ENCODE measurements at regions not wholly inside any gene's neighbourhood (a gene's known extent, or its start where the extent isn't known, plus 50 kb on each side); places are given as distances from the start of the nearest gene placed in this dataset.
"Not testable (repeated sequence)": the region's sequence is repeated elsewhere in the genome, so short reads cannot be mapped to it uniquely, and the experiment has no call there.

DNA sequence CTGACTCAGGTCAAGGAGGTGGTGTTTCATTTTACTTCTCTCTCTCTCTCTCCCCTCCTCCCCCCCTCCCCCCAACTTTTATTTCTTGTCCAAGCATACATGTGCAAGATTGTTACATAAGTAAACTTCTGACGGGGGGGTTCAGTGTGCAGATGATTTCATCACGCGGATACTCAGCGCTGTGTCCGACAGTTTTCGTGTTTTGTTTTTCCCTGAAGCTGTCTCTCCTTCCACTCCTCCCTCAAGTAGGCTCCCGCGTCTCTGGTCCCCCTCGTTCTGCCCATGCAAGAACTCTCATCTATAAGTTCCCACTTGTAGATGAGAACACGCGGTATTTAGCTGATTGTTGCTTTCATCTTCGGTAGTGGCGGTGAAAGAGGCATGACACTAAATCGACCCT, 111.0 kb upstream of the ANKRD30BL start:
- no peak overlapping the region for H3K27ac ChIP-seq (ENCODE audit: low read length)
- H3K4me3 ChIP-seq (ENCODE audit: low read length), result no peak overlapping the region
- H3K27me3 ChIP-seq (ENCODE audit: control insufficient read depth, insufficient read depth, low read length), result no peaks in the 10 kb centered on the region
- no peak for DNase-seq (ENCODE audit: low read depth, low spot score)
- WGBS (ENCODE audit: insufficient coverage, insufficient read length), result no CpG with 5 or more reads among the region's 14 CpGs
- no peaks in the 10 kb centered on the region for H3K4me1 ChIP-seq (ENCODE audit: control insufficient read depth, insufficient read depth, low read length)
- no peaks in the 10 kb centered on the region for H3K9me3 ChIP-seq (ENCODE audit: control insufficient read depth, insufficient read depth, low read length)
- no peaks in the 10 kb centered on the region for H3K36me3 ChIP-seq (ENCODE audit: control insufficient read depth, insufficient read depth, low read length)

DNA sequence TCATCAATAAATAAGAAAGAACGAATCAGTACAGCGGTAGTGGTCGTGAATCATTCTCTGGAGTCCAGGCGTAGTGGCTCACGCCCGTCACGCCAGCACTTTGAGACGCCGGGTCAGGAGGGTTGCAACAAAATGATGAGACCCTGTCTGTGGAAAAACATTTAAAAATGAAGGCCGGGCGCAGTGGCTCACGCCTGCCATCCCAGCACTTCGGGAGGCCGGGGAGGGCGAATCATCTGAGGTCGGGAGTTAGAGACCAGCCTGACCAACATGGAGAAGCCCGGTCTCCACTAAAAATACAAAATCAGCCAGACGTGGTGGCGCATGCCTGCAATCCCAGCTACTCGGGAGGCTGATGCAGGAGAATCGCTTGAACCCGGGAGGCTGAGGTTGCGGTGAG, 111.8 kb upstream of the ANKRD30BL start:
- H3K9me3 ChIP-seq (ENCODE audit: control insufficient read depth, insufficient read depth, low read length); H3K4me1 ChIP-seq (ENCODE audit: control insufficient read depth, insufficient read depth, low read length); H3K36me3 ChIP-seq (ENCODE audit: control insufficient read depth, insufficient read depth, low read length); H3K4me3 ChIP-seq (ENCODE audit: low read length); H3K27ac ChIP-seq (ENCODE audit: low read length); DNase-seq (ENCODE audit: low read depth, low spot score); H3K27me3 ChIP-seq (ENCODE audit: control insufficient read depth, insufficient read depth, low read length): not testable (repeated sequence)
- WGBS (ENCODE audit: insufficient coverage, insufficient read length), result no CpG with 5 or more reads among the region's 23 CpGs

DNA sequence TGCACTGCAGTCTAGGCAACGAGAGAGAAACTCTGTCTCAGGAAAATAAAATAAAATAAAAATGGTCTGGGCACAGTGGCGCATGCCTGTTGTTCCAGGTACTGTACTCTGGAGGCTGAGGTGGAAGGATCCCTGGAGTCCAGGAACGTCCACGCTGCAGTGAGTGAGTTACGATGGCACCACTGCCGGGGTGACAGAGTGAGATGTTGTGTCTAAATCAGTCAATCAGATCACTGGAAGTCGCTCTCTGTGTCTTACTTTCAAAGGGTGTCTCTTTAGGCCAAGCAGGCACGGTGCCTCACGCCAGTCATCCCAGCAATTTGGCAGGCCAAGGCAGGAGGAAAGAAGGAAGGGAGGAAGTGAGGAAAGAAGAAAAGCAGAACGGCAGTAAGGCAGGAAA, 112.2 kb upstream of the ANKRD30BL start:
- Histone ChIP-seq H3K27ac (ENCODE audit: low read length) (no peak overlapping the region), H3K4me3 (ENCODE audit: low read length) (no peak overlapping the region), H3K36me3 (ENCODE audit: control insufficient read depth, insufficient read depth, low read length) (no peaks in the 10 kb centered on the region), H3K9me3 (ENCODE audit: control insufficient read depth, insufficient read depth, low read length) (no peaks in the 10 kb centered on the region), H3K4me1 (ENCODE audit: control insufficient read depth, insufficient read depth, low read length) (no peaks in the 10 kb centered on the region), H3K27me3 (ENCODE audit: control insufficient read depth, insufficient read depth, low read length) (no peaks in the 10 kb centered on the region)
- no CpG with 5 or more reads among the region's 10 CpGs for WGBS (ENCODE audit: insufficient coverage, insufficient read length)
- no peak for DNase-seq (ENCODE audit: low read depth, low spot score)

GRCh38 chr2:132275396-132275795, 113.6 kb upstream of the ANKRD30BL start:
- no peaks in the 10 kb centered on the region; the same call in 1 of the 2 replicates for H3K4me1 ChIP-seq (ENCODE audit: control insufficient read depth, insufficient read depth, low read length)
- no peaks in the 10 kb centered on the region for H3K36me3 ChIP-seq (ENCODE audit: control insufficient read depth, insufficient read depth, low read length)
- H3K27ac ChIP-seq (ENCODE audit: low read length), result no peak overlapping the region
- no peak for DNase-seq (ENCODE audit: low read depth, low spot score)
- H3K27me3 ChIP-seq (ENCODE audit: control insufficient read depth, insufficient read depth, low read length), result no peaks in the 10 kb centered on the region
- no CpG with 5 or more reads among the region's 17 CpGs for WGBS (ENCODE audit: insufficient coverage, insufficient read length)
- no peak overlapping the region for H3K4me3 ChIP-seq (ENCODE audit: low read length)
- no peaks in the 10 kb centered on the region for H3K9me3 ChIP-seq (ENCODE audit: control insufficient read depth, insufficient read depth, low read length)

DNA sequence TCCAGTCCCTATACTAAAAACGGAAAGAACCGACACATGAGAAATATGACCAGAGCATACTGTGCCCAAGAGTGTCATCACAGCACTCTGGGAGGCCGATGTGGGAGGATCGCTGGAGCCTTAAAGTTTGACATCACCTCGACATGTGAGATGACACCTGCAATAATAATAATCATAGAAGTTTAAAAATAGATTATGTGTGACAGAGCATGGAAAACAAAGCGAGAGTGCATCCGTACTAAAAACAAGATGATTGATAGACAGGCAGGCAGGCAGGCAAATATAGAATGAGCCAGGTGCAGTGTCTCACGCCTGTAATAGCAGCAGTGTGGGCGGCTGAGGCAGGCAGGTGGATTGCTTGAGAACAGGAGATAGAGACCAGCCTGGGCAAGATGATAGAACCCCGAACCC, 114.8 kb upstream of the ANKRD30BL start:
- Histone ChIP-seq H3K9me3 (ENCODE audit: control insufficient read depth, insufficient read depth, low read length) (no peaks in the 10 kb centered on the region), H3K36me3 (ENCODE audit: control insufficient read depth, insufficient read depth, low read length) (no peaks in the 10 kb centered on the region), H3K27ac (ENCODE audit: low read length) (no peak overlapping the region), H3K4me1 (ENCODE audit: control insufficient read depth, insufficient read depth, low read length) (no peaks in the 10 kb centered on the region; the same call in 1 of the 2 replicates), H3K27me3 (ENCODE audit: control insufficient read depth, insufficient read depth, low read length) (no peaks in the 10 kb centered on the region), H3K4me3 (ENCODE audit: low read length) (no peak overlapping the region)
- WGBS (ENCODE audit: insufficient coverage, insufficient read length), result no CpG with 5 or more reads among the region's 10 CpGs
- DNase-seq (ENCODE audit: low read depth, low spot score), result no peak

DNA sequence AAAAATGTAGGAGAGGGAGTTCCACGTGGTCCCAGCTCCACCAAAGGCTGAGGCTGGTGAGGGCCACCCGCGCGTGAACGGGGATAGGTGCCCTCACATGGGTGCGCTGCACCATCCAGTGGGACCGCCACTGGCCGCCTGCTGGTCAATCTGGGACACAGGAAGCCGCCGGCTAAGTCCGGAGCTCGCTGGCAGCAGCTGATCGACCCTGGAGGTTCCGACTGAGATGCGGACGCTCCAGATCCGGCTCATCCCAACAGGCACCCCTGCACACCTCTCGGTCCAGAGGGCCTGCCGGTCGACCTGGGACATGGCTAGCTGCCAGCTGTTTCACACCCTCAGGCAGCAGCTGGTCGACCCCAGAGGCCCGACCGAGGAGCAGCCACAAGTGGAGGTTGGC, 116.5 kb upstream of the ANKRD30BL start:
- Histone ChIP-seq H3K27me3 (ENCODE audit: control insufficient read depth, insufficient read depth, low read length) (no peaks in the 10 kb centered on the region), H3K4me3 (ENCODE audit: low read length) (no peak overlapping the region), H3K4me1 (ENCODE audit: control insufficient read depth, insufficient read depth, low read length) (no peaks in the 10 kb centered on the region; the same call in 1 of the 2 replicates), H3K9me3 (ENCODE audit: control insufficient read depth, insufficient read depth, low read length) (no peaks in the 10 kb centered on the region), H3K36me3 (ENCODE audit: control insufficient read depth, insufficient read depth, low read length) (no peaks in the 10 kb centered on the region), H3K27ac (ENCODE audit: low read length) (no peak overlapping the region)
- no peak for DNase-seq (ENCODE audit: low read depth, low spot score)
- WGBS (ENCODE audit: insufficient coverage, insufficient read length), result no CpG with 5 or more reads among the region's 23 CpGs

DNA sequence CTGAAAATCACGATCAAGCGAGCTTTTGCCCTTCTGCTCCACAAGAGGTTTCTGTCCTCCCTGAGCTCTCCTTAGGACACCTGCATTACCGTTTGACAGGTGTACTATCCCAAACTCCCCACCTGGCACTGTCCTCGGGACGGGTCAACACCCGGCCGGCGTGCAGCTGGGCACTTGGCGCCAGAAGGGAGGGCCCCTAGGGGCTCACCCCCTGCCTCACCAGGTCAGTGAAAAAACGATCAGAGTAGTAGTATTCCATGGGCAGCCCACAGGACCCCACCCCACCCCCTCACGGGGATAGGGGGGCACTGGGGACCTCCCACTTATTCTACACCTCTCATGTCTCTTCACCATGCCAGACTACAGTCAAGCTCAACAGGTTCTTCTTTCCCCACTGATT, 117.6 kb upstream of the ANKRD30BL start:
- no CpG with 5 or more reads among the region's 11 CpGs for WGBS (ENCODE audit: insufficient coverage, insufficient read length)
- no peaks in the 10 kb centered on the region for H3K9me3 ChIP-seq (ENCODE audit: control insufficient read depth, insufficient read depth, low read length)
- no peaks in the 10 kb centered on the region; the same call in 1 of the 2 replicates for H3K4me1 ChIP-seq (ENCODE audit: control insufficient read depth, insufficient read depth, low read length)
- H3K27me3 ChIP-seq (ENCODE audit: control insufficient read depth, insufficient read depth, low read length), result no peaks in the 10 kb centered on the region
- no peak for DNase-seq (ENCODE audit: low read depth, low spot score)
- H3K4me3 ChIP-seq (ENCODE audit: low read length), result no peak overlapping the region
- no peaks in the 10 kb centered on the region for H3K36me3 ChIP-seq (ENCODE audit: control insufficient read depth, insufficient read depth, low read length)
- H3K27ac ChIP-seq (ENCODE audit: low read length), result no peak overlapping the region

GRCh38 chr2:132279930-132280615, 118.3 kb upstream of the ANKRD30BL start:
- Histone ChIP-seq H3K27ac (ENCODE audit: low read length) (no peak overlapping the region), H3K9me3 (ENCODE audit: control insufficient read depth, insufficient read depth, low read length) (no peaks in the 10 kb centered on the region), H3K4me1 (ENCODE audit: control insufficient read depth, insufficient read depth, low read length) (no peaks in the 10 kb centered on the region; the same call in 1 of the 2 replicates), H3K36me3 (ENCODE audit: control insufficient read depth, insufficient read depth, low read length) (no peaks in the 10 kb centered on the region), H3K27me3 (ENCODE audit: control insufficient read depth, insufficient read depth, low read length) (no peaks in the 10 kb centered on the region), H3K4me3 (ENCODE audit: low read length) (no peak overlapping the region)
- DNase-seq (ENCODE audit: low read depth, low spot score), result no peak
- no CpG with 5 or more reads among the region's 31 CpGs for WGBS (ENCODE audit: insufficient coverage, insufficient read length)

GRCh38 chr2:132280912-132281311, 119.2 kb upstream of the ANKRD30BL start:
- H3K36me3 ChIP-seq (ENCODE audit: control insufficient read depth, insufficient read depth, low read length), result no peaks in the 10 kb centered on the region
- no peak overlapping the region for H3K27ac ChIP-seq (ENCODE audit: low read length)
- H3K4me1 ChIP-seq (ENCODE audit: control insufficient read depth, insufficient read depth, low read length), result no peaks in the 10 kb centered on the region; the same call in 1 of the 2 replicates
- no peak overlapping the region for H3K4me3 ChIP-seq (ENCODE audit: low read length)
- no peaks in the 10 kb centered on the region for H3K27me3 ChIP-seq (ENCODE audit: control insufficient read depth, insufficient read depth, low read length)
- WGBS (ENCODE audit: insufficient coverage, insufficient read length), result no CpG with 5 or more reads among the region's 12 CpGs
- no peaks in the 10 kb centered on the region for H3K9me3 ChIP-seq (ENCODE audit: control insufficient read depth, insufficient read depth, low read length)
- DNase-seq (ENCODE audit: low read depth, low spot score), result no peak

DNA sequence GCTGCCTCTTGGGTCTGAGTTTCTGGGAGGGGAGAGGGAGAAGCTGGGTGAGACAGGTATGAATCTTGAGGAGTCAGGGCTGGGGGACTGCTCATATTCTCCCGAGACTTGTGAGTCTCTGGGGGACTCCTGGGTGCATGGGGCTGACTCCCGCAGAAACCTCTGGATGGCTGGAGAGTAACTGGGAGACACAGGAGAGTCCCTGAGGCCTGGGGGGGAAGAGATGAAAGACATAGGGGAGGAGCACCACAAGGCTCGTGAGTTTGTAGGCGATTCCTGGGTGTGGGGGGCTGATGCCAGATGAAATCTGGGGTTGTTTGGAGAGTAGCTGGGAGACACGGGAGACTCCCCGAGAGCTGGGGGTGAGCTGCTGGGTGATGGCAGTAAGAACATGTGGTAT, 120.4 kb upstream of the ANKRD30BL start:
- not testable (repeated sequence) for H3K4me3 ChIP-seq (ENCODE audit: low read length); DNase-seq (ENCODE audit: low read depth, low spot score); H3K27ac ChIP-seq (ENCODE audit: low read length); H3K36me3 ChIP-seq (ENCODE audit: control insufficient read depth, insufficient read depth, low read length); H3K4me1 ChIP-seq (ENCODE audit: control insufficient read depth, insufficient read depth, low read length); H3K27me3 ChIP-seq (ENCODE audit: control insufficient read depth, insufficient read depth, low read length); H3K9me3 ChIP-seq (ENCODE audit: control insufficient read depth, insufficient read depth, low read length)
- WGBS (ENCODE audit: insufficient coverage, insufficient read length), result no CpG with 5 or more reads among the region's 6 CpGs

GRCh38 chr2:132282911-132283310, 121.2 kb upstream of the ANKRD30BL start:
- DNase-seq (ENCODE audit: low read depth, low spot score), result no peak
- Histone ChIP-seq H3K36me3 (ENCODE audit: control insufficient read depth, insufficient read depth, low read length) (no peaks in the 10 kb centered on the region), H3K27me3 (ENCODE audit: control insufficient read depth, insufficient read depth, low read length) (no peaks in the 10 kb centered on the region), H3K9me3 (ENCODE audit: control insufficient read depth, insufficient read depth, low read length) (no peaks in the 10 kb centered on the region), H3K27ac (ENCODE audit: low read length) (no peak overlapping the region), H3K4me3 (ENCODE audit: low read length) (no peak overlapping the region), H3K4me1 (ENCODE audit: control insufficient read depth, insufficient read depth, low read length) (no peaks in the 10 kb centered on the region; the same call in 1 of the 2 replicates)
- WGBS (ENCODE audit: insufficient coverage, insufficient read length), result no CpG with 5 or more reads among the region's 9 CpGs

Measured in iPS DF 6.9 (cell line).